Stimulated activated CD4-positive, alpha-beta T cell treated with anti-CD3 and anti-CD28 coated beads, Interleukin-2, amount 100 ng/mL, for 48 hours (primary cell): ENCODE measurements at regions not wholly inside any gene's neighbourhood (a gene's known extent, or its start where the extent isn't known, plus 50 kb on each side); places are given as distances from the start of the nearest gene placed in this dataset.
"Not testable (repeated sequence)": the region's sequence is repeated elsewhere in the genome, so short reads cannot be mapped to it uniquely, and the experiment has no call there.

Experiments used
- DNase-seq, 2 donors: peaks; one replicate each; pipeline ENCODE4 v3.0.0-alpha.2; 2020

- DNase-seq: no peak
These were observed 145.1 kb downstream of the TM2D1 start for GRCh38 chr1:61579802-61580201.

GRCh38 chr1:61572046-61572445, 152.9 kb downstream of the TM2D1 start:
- DNase-seq: no peak

- no peak for DNase-seq
These were observed 154.8 kb downstream of the TM2D1 start for GRCh38 chr1:61570191-61570590.

- no peak for DNase-seq
These were observed 155.7 kb downstream of the TM2D1 start for GRCh38 chr1:61569303-61569621.

- DNase-seq: no peak
These were observed 156.3 kb downstream of the TM2D1 start for GRCh38 chr1:61568460-61569302.

GRCh38 chr1:61566177-61566576, 158.8 kb downstream of the TM2D1 start:
- DNase-seq: no peak

GRCh38 chr1:61563611-61564010, 161.3 kb downstream of the TM2D1 start:
- no peak for DNase-seq

- DNase-seq: no peak
These were observed 163.3 kb downstream of the TM2D1 start for GRCh38 chr1:61561666-61562065.

GRCh38 chr1:61560385-61560784, 164.6 kb downstream of the TM2D1 start:
- DNase-seq: no peak

GRCh38 chr1:61556631-61557030, 168.3 kb downstream of the TM2D1 start:
- DNase-seq: no peak

GRCh38 chr1:61552630-61553305, 172.2 kb downstream of the TM2D1 start:
- no peak for DNase-seq

- DNase-seq: peak; percentile 2 to 3
These were observed 177.6 kb downstream of the TM2D1 start for GRCh38 chr1:61547302-61547701.

- not testable (repeated sequence) for DNase-seq
These were observed 180.1 kb downstream of the TM2D1 start for GRCh38 chr1:61544870-61545269.

GRCh38 chr1:61543498-61543897, 181.4 kb downstream of the TM2D1 start:
- not testable (repeated sequence) for DNase-seq

GRCh38 chr1:61539720-61540462, 185.1 kb downstream of the TM2D1 start:
- DNase-seq: no peak

- DNase-seq: no peak
These were observed 186.7 kb downstream of the TM2D1 start for GRCh38 chr1:61538228-61538627.

GRCh38 chr1:61536174-61537108, 188.5 kb downstream of the TM2D1 start:
- no peak for DNase-seq

- no peak for DNase-seq
These were observed 190.1 kb downstream of the TM2D1 start for GRCh38 chr1:61534847-61535246.

- no peak for DNase-seq
These were observed 191.4 kb downstream of the TM2D1 start for GRCh38 chr1:61533546-61533945.

- no peak for DNase-seq
These were observed 193.2 kb downstream of the TM2D1 start for GRCh38 chr1:61531716-61532115.

- DNase-seq: no peak
These were observed 200.9 kb downstream of the TM2D1 start for GRCh38 chr1:61523893-61524605.

GRCh38 chr1:61523229-61523628, 201.7 kb downstream of the TM2D1 start:
- DNase-seq: no peak
